ENCODE measurements at regions not wholly inside any gene's neighbourhood (a gene's known extent, or its start where the extent isn't known, plus 50 kb on each side); places are given as distances from the start of the nearest gene placed in this dataset.
"Not testable (repeated sequence)": the region's sequence is repeated elsewhere in the genome, so short reads cannot be mapped to it uniquely, and the experiment has no call there.

DNA sequence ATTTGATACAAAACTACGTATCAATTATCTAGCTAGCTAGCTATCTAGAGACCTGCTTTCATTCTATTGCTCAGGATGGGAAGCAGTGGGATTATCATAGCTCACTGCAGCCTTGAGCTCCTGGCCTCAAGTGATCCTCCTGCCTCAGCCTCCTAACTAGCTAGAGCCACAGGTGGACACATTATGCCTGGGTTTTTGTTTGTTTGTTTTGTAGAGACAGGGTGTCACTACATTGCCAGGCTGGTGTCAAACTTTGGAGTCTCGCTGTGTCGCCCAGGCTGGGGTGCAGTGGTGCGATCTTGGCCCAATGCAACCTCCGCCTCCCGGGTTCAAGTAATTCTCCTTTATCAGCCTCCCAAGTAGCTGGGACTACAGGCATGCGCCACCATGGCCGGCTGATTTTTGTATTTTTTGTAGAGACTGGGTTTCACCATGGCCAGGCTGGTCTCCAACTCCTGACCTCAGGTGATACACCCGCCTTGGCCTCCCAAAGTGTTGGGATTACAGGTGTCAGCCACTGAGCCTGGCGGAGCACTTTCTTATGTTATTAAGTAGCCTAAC is 122.5 kb upstream of the FBXO28 start:
- not testable (repeated sequence) for DNase-seq (ENCODE audit: low spot score)

- DNase-seq (ENCODE audit: low spot score), result not testable (repeated sequence)
These were observed 116.2 kb upstream of the TP53BP2 start for GRCh38 chr1:223961985-223962384.

GRCh38 chr1:223952801-223953200 is 107.1 kb upstream of the TP53BP2 start:
- not testable (repeated sequence) for DNase-seq (ENCODE audit: low spot score)

DNA sequence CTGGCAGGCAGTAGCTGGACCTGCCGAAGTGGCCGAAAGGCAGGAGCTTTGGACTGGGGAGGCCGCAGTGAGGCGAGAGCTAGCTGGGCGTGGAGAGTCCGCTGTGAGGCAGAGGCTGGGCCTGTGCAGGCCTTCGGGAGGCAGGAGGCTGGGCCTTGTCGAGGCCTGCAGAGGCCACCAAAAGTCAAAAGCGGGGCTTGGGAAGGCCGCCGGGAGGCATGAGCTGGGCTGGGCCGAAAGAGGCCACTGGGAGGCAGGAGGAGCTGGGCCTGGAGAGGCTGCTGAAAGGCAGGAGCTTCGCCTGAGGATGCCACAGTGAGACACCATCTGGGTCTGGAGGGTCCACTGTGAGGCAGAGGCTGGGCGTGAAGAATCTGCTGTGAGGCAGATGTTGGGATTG is 105.8 kb upstream of the TP53BP2 start:
- not testable (repeated sequence) for DNase-seq (ENCODE audit: low spot score)

DNA sequence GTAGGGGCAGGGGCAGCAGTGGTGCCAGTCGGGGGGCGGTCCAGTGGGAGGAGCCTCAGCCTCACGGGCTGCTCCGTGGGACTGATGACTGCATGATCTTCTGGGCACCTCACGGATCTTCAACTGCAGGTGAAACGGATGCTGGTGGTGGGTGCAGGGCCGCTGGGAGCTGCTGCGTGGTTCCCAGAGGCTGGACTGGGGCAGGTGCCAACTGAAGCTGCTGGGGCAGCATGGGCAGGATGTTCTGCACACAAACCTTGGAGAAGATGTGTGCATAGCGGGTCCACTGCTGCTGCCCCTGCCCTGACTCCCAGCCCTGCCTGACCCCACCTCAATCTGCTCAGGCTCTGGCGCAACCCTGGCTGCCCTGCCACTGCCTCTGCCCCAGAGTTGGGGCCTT is 104.2 kb upstream of the TP53BP2 start:
- not testable (repeated sequence) for DNase-seq (ENCODE audit: low spot score)

GRCh38 chr1:223948041-223948440 is 102.3 kb upstream of the TP53BP2 start:
- not testable (repeated sequence) for DNase-seq (ENCODE audit: low spot score)

GRCh38 chr1:223936592-223936991 is 90.8 kb upstream of the TP53BP2 start:
- DNase-seq (ENCODE audit: low spot score), result not testable (repeated sequence)

GRCh38 chr1:223931476-223931875 is 85.7 kb upstream of the TP53BP2 start:
- not testable (repeated sequence) for DNase-seq (ENCODE audit: low spot score)

DNA sequence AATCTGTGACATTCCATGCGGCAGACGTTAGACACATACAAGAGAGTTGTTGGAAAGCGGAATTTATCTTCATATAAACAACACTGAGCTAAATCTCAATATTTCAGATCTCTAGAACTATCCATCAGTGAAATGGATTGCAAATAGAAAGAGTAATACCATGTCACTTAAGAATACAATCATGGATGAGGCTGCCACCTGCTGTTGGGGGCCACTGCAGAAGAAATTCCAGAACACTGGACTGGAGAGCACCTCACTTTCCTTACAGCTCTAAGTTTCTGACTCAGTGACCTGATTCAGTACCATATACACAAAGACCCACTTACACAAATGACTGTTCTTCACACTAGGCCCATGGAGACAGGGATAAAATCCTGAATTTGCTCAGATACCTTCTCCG is 75.1 kb upstream of the TP53BP2 start:
- DNase-seq (ENCODE audit: low spot score), result not testable (repeated sequence)

- not testable (repeated sequence) for DNase-seq (ENCODE audit: low spot score)
These were observed 69.7 kb upstream of the TP53BP2 start for GRCh38 chr1:223915476-223915875.

GRCh38 chr1:223913715-223914114 is 68.0 kb upstream of the TP53BP2 start:
- DNase-seq (ENCODE audit: low spot score), result not testable (repeated sequence)

- not testable (repeated sequence) for DNase-seq (ENCODE audit: low spot score)
These were observed 62.3 kb upstream of the TP53BP2 start for GRCh38 chr1:223907943-223908587.

DNA sequence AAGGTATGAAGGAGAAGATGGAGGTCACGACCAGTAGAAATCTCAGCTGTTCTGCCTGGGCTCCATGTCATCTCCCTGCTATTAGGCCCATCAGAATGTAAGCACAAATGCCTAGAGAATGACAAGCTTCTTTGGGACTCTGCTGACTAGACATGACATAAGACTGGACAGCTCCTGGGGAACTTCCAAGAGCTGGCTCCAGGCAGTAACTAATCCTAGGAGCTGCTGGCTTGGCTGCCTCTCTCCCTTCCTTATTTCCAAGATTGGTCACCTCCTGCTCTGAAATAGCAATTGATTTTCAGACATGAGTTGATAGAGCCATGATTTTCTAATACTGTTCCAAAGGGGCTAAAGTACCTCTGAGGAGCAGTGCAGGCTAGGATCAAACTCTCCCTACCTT is 57.5 kb upstream of the TP53BP2 start:
- DNase-seq (ENCODE audit: low spot score), result not testable (repeated sequence)

GRCh38 chr1:223899775-223900174 is 54.0 kb upstream of the TP53BP2 start:
- DNase-seq (ENCODE audit: low spot score), result not testable (repeated sequence)

- DNase-seq (ENCODE audit: low spot score), result not testable (repeated sequence)
These were observed 51.4 kb upstream of the TP53BP2 start for GRCh38 chr1:223897097-223897496.

DNA sequence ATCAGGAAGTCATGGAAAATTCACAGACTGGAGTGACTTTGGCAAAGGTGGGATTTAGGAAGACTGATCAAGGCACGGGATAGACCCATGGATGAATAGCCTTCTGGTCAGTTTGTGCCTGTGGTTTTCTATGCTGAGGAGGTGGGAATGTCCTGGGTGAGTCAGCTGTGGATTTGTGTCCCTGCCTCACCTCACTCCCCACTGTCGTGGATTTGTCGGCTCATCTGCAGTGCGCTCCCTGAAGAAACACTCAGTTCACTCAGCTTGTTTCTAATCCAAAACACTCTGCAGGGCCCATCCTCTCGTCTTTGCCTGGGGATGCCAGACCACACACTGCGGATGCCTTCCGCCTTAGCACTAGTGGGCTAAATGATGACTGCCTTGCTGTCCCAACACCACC is 50.2 kb upstream of the TP53BP2 start:
- not testable (repeated sequence) for DNase-seq (ENCODE audit: low spot score)

All from CD4-positive, alpha-beta T cell treated with Interleukin-6 at 100 ng/mL for 8 hours (primary cell).